ENCODE measurements at regions not wholly inside any gene's neighbourhood (a gene's known extent, or its start where the extent isn't known, plus 50 kb on each side); places are given as distances from the start of the nearest gene placed in this dataset.

- ChIA-PET CTCF (no interaction called here), POLR2A (no interaction called here)
- H3K9me3 ChIP-seq (ENCODE audit: control insufficient read depth, insufficient read depth, low read depth, low read length) = no peaks in the 10 kb centered on the region
- H3K36me3 ChIP-seq (ENCODE audit: control insufficient read depth, insufficient read depth, low read length) = no peaks in the 10 kb centered on the region
- no peak overlapping the region for H3K27ac ChIP-seq (ENCODE audit: low read length)
- H3K4me1 ChIP-seq (ENCODE audit: control insufficient read depth, insufficient read depth, low read length) = no peaks in the 10 kb centered on the region
- no peaks in the 10 kb centered on the region for H3K27me3 ChIP-seq (ENCODE audit: control insufficient read depth, insufficient read depth, low read length)
- TF ChIP-seq POLR2AphosphoS5 (IDR thresholded peaks at IDR 0.05; ENCODE audit: low read depth, low read length) (no peak), TCF7L2 (IDR thresholded peaks at IDR 0.05; ENCODE audit: low read depth, low read length) (no peak), SIN3A (IDR thresholded peaks at IDR 0.05; ENCODE audit: borderline replicate concordance, insufficient read depth, low read depth, low read length) (no peak), CTCF (IDR thresholded peaks at IDR 0.05) (no peak)
- TF ChIP-seq, protein P1, sequence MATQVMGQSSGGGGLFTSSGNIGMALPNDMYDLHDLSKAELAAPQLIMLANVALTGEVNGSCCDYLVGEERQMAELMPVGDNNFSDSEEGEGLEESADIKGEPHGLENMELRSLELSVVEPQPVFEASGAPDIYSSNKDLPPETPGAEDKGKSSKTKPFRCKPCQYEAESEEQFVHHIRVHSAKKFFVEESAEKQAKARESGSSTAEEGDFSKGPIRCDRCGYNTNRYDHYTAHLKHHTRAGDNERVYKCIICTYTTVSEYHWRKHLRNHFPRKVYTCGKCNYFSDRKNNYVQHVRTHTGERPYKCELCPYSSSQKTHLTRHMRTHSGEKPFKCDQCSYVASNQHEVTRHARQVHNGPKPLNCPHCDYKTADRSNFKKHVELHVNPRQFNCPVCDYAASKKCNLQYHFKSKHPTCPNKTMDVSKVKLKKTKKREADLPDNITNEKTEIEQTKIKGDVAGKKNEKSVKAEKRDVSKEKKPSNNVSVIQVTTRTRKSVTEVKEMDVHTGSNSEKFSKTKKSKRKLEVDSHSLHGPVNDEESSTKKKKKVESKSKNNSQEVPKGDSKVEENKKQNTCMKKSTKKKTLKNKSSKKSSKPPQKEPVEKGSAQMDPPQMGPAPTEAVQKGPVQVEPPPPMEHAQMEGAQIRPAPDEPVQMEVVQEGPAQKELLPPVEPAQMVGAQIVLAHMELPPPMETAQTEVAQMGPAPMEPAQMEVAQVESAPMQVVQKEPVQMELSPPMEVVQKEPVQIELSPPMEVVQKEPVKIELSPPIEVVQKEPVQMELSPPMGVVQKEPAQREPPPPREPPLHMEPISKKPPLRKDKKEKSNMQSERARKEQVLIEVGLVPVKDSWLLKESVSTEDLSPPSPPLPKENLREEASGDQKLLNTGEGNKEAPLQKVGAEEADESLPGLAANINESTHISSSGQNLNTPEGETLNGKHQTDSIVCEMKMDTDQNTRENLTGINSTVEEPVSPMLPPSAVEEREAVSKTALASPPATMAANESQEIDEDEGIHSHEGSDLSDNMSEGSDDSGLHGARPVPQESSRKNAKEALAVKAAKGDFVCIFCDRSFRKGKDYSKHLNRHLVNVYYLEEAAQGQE (IDR thresholded peaks at IDR 0.05; ENCODE audit: insufficient read depth in 1 of 2, low read depth in 2 of 2, low read length in 1 of 2) = no peak
- in situ Hi-C loops (cut with HindIII; ENCODE audit: low pct_unique_long_range_greater_than_20kb, low sequenced_read_pairs) (no loop called here), intact Hi-C loops (cut with micrococcal nuclease; ENCODE audit: unreplicated experiment) (no loop called here)
- BruUV-seq (replicated peaks) = no TSS peak
- H3K4me3 ChIP-seq (ENCODE audit: low read depth in 2 of 2, low read length in 2 of 2) = no peak overlapping the region
- DNase-seq (ENCODE audit: low read depth, low spot score) = no peak
- no peak for ATAC-seq
These were observed 50.6 kb upstream of the FLRT2 start for GRCh38 chr14:85479306-85479705.

DNA sequence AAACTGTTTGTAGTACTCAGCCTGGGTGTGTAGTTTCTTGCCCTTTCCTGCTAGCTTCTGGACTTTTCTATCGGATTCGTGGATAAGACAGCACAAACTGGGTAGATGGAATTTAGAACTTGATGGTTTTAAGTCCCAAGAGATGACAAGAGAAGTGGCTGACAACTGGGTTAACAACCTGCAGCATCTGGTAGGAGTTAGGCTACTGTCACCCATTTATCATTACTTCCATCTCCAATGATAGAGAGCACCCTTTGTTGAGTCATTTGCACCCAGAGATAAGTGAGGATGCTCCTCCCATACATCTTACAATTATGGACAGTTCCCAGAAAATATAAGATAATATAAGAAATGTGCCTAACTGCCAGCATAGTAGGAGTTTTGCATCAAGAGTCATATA, 50.2 kb upstream of the FLRT2 start:
- H3K27me3 ChIP-seq (ENCODE audit: control insufficient read depth, insufficient read depth, low read length) = no peaks in the 10 kb centered on the region
- in situ Hi-C loops (cut with HindIII; ENCODE audit: low pct_unique_long_range_greater_than_20kb, low sequenced_read_pairs) = no loop called here
- no peak overlapping the region for H3K27ac ChIP-seq (ENCODE audit: low read length)
- TF ChIP-seq TCF7L2 (IDR thresholded peaks at IDR 0.05; ENCODE audit: low read depth, low read length) (no peak), SIN3A (IDR thresholded peaks at IDR 0.05; ENCODE audit: borderline replicate concordance, insufficient read depth, low read depth, low read length) (no peak), CTCF (IDR thresholded peaks at IDR 0.05) (no peak), POLR2AphosphoS5 (IDR thresholded peaks at IDR 0.05; ENCODE audit: low read depth, low read length) (no peak)
- TF ChIP-seq, protein P1 (IDR thresholded peaks at IDR 0.05; ENCODE audit: insufficient read depth in 1 of 2, low read depth in 2 of 2, low read length in 1 of 2) = no peak
- intact Hi-C loops (cut with micrococcal nuclease; ENCODE audit: unreplicated experiment) = no loop called here
- BruUV-seq (replicated peaks) = no TSS peak
- no peak overlapping the region for H3K4me3 ChIP-seq (ENCODE audit: low read depth in 2 of 2, low read length in 2 of 2)
- no peaks in the 10 kb centered on the region for H3K36me3 ChIP-seq (ENCODE audit: control insufficient read depth, insufficient read depth, low read length)
- H3K9me3 ChIP-seq (ENCODE audit: control insufficient read depth, insufficient read depth, low read depth, low read length) = no peaks in the 10 kb centered on the region
- CTCF ChIA-PET = no interaction called here
- POLR2A ChIA-PET = no interaction called here
- no peaks in the 10 kb centered on the region for H3K4me1 ChIP-seq (ENCODE audit: control insufficient read depth, insufficient read depth, low read length)
- DNase-seq (ENCODE audit: low read depth, low spot score) = no peak
- no peak for ATAC-seq
